H9 (cell line): ENCODE measurements at regions not wholly inside any gene's neighbourhood (a gene's known extent, or its start where the extent isn't known, plus 50 kb on each side); places are given as distances from the start of the nearest gene placed in this dataset.

Source experiments
- DNase-seq: peaks from one replicate; pipeline ENCODE4 v3.0.0-alpha.2; 2017
- H2AFZ ChIP-seq: one replicate; pipeline ENCODE4 v1.6.1; 2013; ENCODE audit warnings: mild to moderate bottlenecking, low read length, control low read depth, moderate library complexity
- H2AK5ac ChIP-seq: 2 replicates; pipeline ENCODE4 v1.6.1; 2013; ENCODE audit warnings: low read length, control low read depth, mixed read lengths; ENCODE audit not compliant: insufficient read length
- H2BK120ac ChIP-seq: one replicate; pipeline ENCODE4 v1.6.1; 2013; ENCODE audit warnings: low read depth, mild to moderate bottlenecking, low read length, control low read depth, inconsistent platforms; ENCODE audit not compliant: poor library complexity, severe bottlenecking
- H2BK12ac ChIP-seq: 2 replicates; pipeline ENCODE4 v1.6.1; 2013; ENCODE audit warnings: low read length, control low read depth, mixed read lengths, low read depth; ENCODE audit not compliant: insufficient read length
- H2BK15ac ChIP-seq: 2 replicates; pipeline ENCODE4 v1.6.1; 2013; ENCODE audit warnings: low read depth, low read length, control low read depth
- H2BK20ac ChIP-seq: one replicate; pipeline ENCODE4 v1.6.1; 2013; ENCODE audit warnings: low read depth, mild to moderate bottlenecking, low read length, control low read depth, inconsistent platforms; ENCODE audit not compliant: poor library complexity, severe bottlenecking
- H2BK5ac ChIP-seq: 2 replicates; pipeline ENCODE4 v1.6.1; 2013; ENCODE audit warnings: low read length, control low read depth, mixed read lengths; ENCODE audit not compliant: insufficient read length
- H3K14ac ChIP-seq: 2 replicates; pipeline ENCODE4 v1.6.1; 2013; ENCODE audit warnings: low read length, control low read depth; ENCODE audit not compliant: insufficient read depth
- H3K18ac ChIP-seq: 2 replicates; pipeline ENCODE4 v1.6.1; 2013; ENCODE audit warnings: low read depth, mild to moderate bottlenecking, mixed read lengths, low read length, control low read depth; ENCODE audit not compliant: insufficient read length
- H3K23ac ChIP-seq: 2 replicates; pipeline ENCODE4 v1.6.1; 2013; ENCODE audit warnings: low read length, control low read depth, mixed read lengths, low read depth; ENCODE audit not compliant: insufficient read length
- H3K23me2 ChIP-seq: 2 replicates; pipeline ENCODE4 v1.6.1; 2013; ENCODE audit warnings: low read depth, mild to moderate bottlenecking, mixed read lengths, low read length, control low read depth; ENCODE audit not compliant: insufficient read length, poor library complexity, severe bottlenecking
- H3K27ac ChIP-seq: 2 replicates; pipeline ENCODE4 v1.5.1; 2013; ENCODE audit warnings: low read length, control low read depth, mixed read lengths, low read depth; ENCODE audit not compliant: insufficient read length
- H3K27me3 ChIP-seq: 2 replicates; pipeline ENCODE4 v1.6.1; 2013; ENCODE audit warnings: low read length, control low read depth, inconsistent platforms; ENCODE audit not compliant: insufficient read depth
- H3K4ac ChIP-seq: 2 replicates; pipeline ENCODE4 v1.6.1; 2013; ENCODE audit warnings: low read depth, mild to moderate bottlenecking, control low read depth, inconsistent platforms, low read length, moderate library complexity
- H3K4me1 ChIP-seq: 2 replicates; pipeline ENCODE4 v1.6.1; 2013; ENCODE audit warnings: low read length, control low read depth, inconsistent platforms; ENCODE audit not compliant: insufficient read depth
- H3K4me2 ChIP-seq: 2 replicates; pipeline ENCODE4 v1.6.1; 2013; ENCODE audit warnings: low read length, control low read depth, mixed read lengths; ENCODE audit not compliant: insufficient read length, insufficient read depth
- H3K56ac ChIP-seq: 2 replicates; pipeline ENCODE4 v1.6.1; 2013; ENCODE audit warnings: low read depth, mild to moderate bottlenecking, mixed read lengths, low read length, control low read depth; ENCODE audit not compliant: insufficient read length
- H3K79me1 ChIP-seq: 2 replicates; pipeline ENCODE4 v1.6.1; 2013; ENCODE audit warnings: low read depth, mild to moderate bottlenecking, moderate library complexity, low read length, control low read depth, inconsistent platforms; ENCODE audit not compliant: insufficient read depth, poor library complexity, severe bottlenecking
- H3K79me2 ChIP-seq: 2 replicates; pipeline ENCODE4 v1.6.1; 2013; ENCODE audit warnings: low read length, control low read depth, inconsistent platforms; ENCODE audit not compliant: insufficient read depth
- H3K9ac ChIP-seq: 2 replicates; pipeline ENCODE4 v1.6.1; 2013; ENCODE audit warnings: low read length, control low read depth, mixed read lengths; ENCODE audit not compliant: insufficient read length; ENCODE audit errors: extremely low read depth
- H3K9me3 ChIP-seq: one replicate; pipeline ENCODE4 v1.6.1; 2013; ENCODE audit warnings: low read depth, low read length, inconsistent platforms; ENCODE audit not compliant: control insufficient read depth
- H3T11ph ChIP-seq: one replicate; pipeline ENCODE4 v1.6.1; 2013; ENCODE audit warnings: mild to moderate bottlenecking, low read length, control low read depth, inconsistent platforms
- H4K20me1 ChIP-seq: one replicate; pipeline ENCODE4 v1.6.1; 2013; ENCODE audit not compliant: control insufficient read depth, insufficient read length, insufficient read depth
- H4K5ac ChIP-seq: 2 replicates; pipeline ENCODE4 v1.6.1; 2013; ENCODE audit warnings: low read depth, mild to moderate bottlenecking, mixed read lengths, low read length, control low read depth; ENCODE audit not compliant: insufficient read length
- H4K8ac ChIP-seq: replicated peaks from 2 replicates; pipeline ENCODE4 v1.6.1; 2013; ENCODE audit warnings: low read length, control low read depth, mixed read lengths, low read depth; ENCODE audit not compliant: insufficient read length
- H4K91ac ChIP-seq: 2 replicates; pipeline ENCODE4 v1.6.1; 2013; ENCODE audit warnings: low read depth, mild to moderate bottlenecking, moderate library complexity, mixed read lengths, low read length, control low read depth; ENCODE audit not compliant: insufficient read length
- H3K27ac Mint-ChIP-seq, 3 experiments: 2 replicates in 2 of 3; 3 replicates in 1 of 3; pipeline ENCODE4 v1.8.0; 2020 to 2021; ENCODE audit warnings: mixed read lengths in 3 of 3, mild to moderate bottlenecking in 1 of 3, moderate library complexity in 1 of 3
- H3K27me3 Mint-ChIP-seq: 2 replicates; pipeline ENCODE4 v1.8.0; 2021; ENCODE audit warnings: low read depth, mild to moderate bottlenecking, moderate library complexity, mixed read lengths
- H3K36me3 Mint-ChIP-seq, 3 experiments: 2 replicates in 2 of 3; 3 replicates in 1 of 3; pipeline ENCODE4 v1.8.0; 2020 to 2021; ENCODE audit warnings: low read depth in 3 of 3, mixed read lengths in 3 of 3; ENCODE audit not compliant: insufficient read depth in 1 of 3
- H3K4me1 Mint-ChIP-seq, 2 experiments: 2 replicates each; pipeline ENCODE4 v1.8.0; 2020; ENCODE audit warnings: mixed read lengths in 2 of 2
- H3K4me3 Mint-ChIP-seq, 2 experiments: 2 replicates in 1 of 2; 3 replicates in 1 of 2; pipeline ENCODE4 v1.8.0; 2020 to 2021; ENCODE audit warnings: mild to moderate bottlenecking in 2 of 2, mixed read lengths in 2 of 2, moderate library complexity in 1 of 2
- H3K9me3 Mint-ChIP-seq, 2 experiments: 2 replicates in 1 of 2; 3 replicates in 1 of 2; pipeline ENCODE4 v1.8.0; 2020; ENCODE audit warnings: mild to moderate bottlenecking in 2 of 2, mixed read lengths in 2 of 2, moderate library complexity in 1 of 2
- CTCF ChIP-seq: fragments of 200-600 bp; sonication (generic); conservative IDR thresholded peaks from 3 replicates; pipeline ENCODE4 v1.8.0; 2021; ENCODE audit warnings: antibody characterized with exemption, mild to moderate bottlenecking
- WGBS: extraction: QIAGEN DNeasy Blood & Tissue Kit; methylation state at CpG from one replicate; pipeline ENCODE4 v1.1.7; 2013; ENCODE audit warnings: missing lambda C conversion rate, low lambda C conversion rate, mixed read lengths; ENCODE audit not compliant: insufficient read length; ENCODE audit errors: extremely low coverage; 5-methylcytosine and 5-hydroxymethylcytosine counted together

GRCh38 chr10:21049482-21049881 lies 152.4 kb upstream of the NEBL start:
- no CpG with 5 or more reads among the region's 3 CpGs for WGBS
- Histone ChIP-seq H4K5ac (no peak overlapping the region), H3K14ac (no peak overlapping the region), H3K23me2 (no peaks in the 10 kb centered on the region), H2AFZ (no peak overlapping the region), H3T11ph (no peak overlapping the region), H3K4me1 (no peaks in the 10 kb centered on the region), H3K27me3 (no peaks in the 10 kb centered on the region), H2BK15ac (no peak overlapping the region), H2BK12ac (no peak overlapping the region), H3K79me2 (no peaks in the 10 kb centered on the region), H3K9ac (no peak overlapping the region), H2AK5ac (no peak overlapping the region), H4K20me1 (no peaks in the 10 kb centered on the region), H3K9me3 (no peaks in the 10 kb centered on the region), H3K27ac (no peak overlapping the region), H2BK5ac (no peak overlapping the region), H3K56ac (no peak overlapping the region), H2BK120ac (no peak overlapping the region), H3K4me2 (no peak overlapping the region), H3K18ac (no peak overlapping the region), H4K8ac (no peak overlapping the region), H3K23ac (no peak overlapping the region), H3K4ac (no peak overlapping the region), H3K79me1 (no peaks in the 10 kb centered on the region), H4K91ac (no peak overlapping the region), H2BK20ac (no peak overlapping the region)
- H3K27ac Mint-ChIP-seq, result no peak overlapping the region
- no peak for DNase-seq
- peaks cover 0 to 3% of the 10 kb centered on the region in 2 experiments; a peak in 2 of 4 replicates for H3K4me1 Mint-ChIP-seq
- peaks cover 0 to 6% (median 4%) of the 10 kb centered on the region in 3 experiments; a peak in 3 of 7 replicates for H3K36me3 Mint-ChIP-seq
- no peaks in the 10 kb centered on the region for H3K27me3 Mint-ChIP-seq
- H3K9me3 Mint-ChIP-seq, result peaks cover 4 to 7% of the 10 kb centered on the region in 2 experiments; a peak in 3 of 5 replicates
- H3K4me3 Mint-ChIP-seq, result no peak overlapping the region
- no peak for TF ChIP-seq CTCF
